Urinary bladder (tissue), 3 donors: ENCODE measurements at regions not wholly inside any gene's neighbourhood (a gene's known extent, or its start where the extent isn't known, plus 50 kb on each side); places are given as distances from the start of the nearest gene placed in this dataset.
"Not testable (repeated sequence)": the region's sequence is repeated elsewhere in the genome, so short reads cannot be mapped to it uniquely, and the experiment has no call there.

Experiments
- DNase-seq: peaks from one replicate; pipeline ENCODE4 v3.0.0-alpha.2; 2015; ENCODE audit errors: extremely low spot score
- H3K27ac ChIP-seq: one replicate; pipeline ENCODE4 v1.5.1; 2013; ENCODE audit warnings: low read depth, mild to moderate bottlenecking, moderate library complexity
- H3K36me3 ChIP-seq: one replicate; pipeline ENCODE4 v1.6.1; 2013; ENCODE audit warnings: mild to moderate bottlenecking, moderate library complexity; ENCODE audit not compliant: insufficient read depth
- H3K4me1 ChIP-seq: one replicate; pipeline ENCODE4 v1.6.1; 2013; ENCODE audit warnings: mild to moderate bottlenecking, moderate library complexity; ENCODE audit not compliant: insufficient read depth
- H3K4me3 ChIP-seq: one replicate; pipeline ENCODE4 v1.5.1; 2013; ENCODE audit warnings: low read depth, low read length
- WGBS: extraction: QIAGEN DNeasy Blood & Tissue Kit; methylation state at CpG from one replicate; pipeline ENCODE4 v1.1.7; 2013; 5-methylcytosine and 5-hydroxymethylcytosine counted together
- donor health status: healthy with polysubstance abuse.
- donor health status: healthy.

DNA sequence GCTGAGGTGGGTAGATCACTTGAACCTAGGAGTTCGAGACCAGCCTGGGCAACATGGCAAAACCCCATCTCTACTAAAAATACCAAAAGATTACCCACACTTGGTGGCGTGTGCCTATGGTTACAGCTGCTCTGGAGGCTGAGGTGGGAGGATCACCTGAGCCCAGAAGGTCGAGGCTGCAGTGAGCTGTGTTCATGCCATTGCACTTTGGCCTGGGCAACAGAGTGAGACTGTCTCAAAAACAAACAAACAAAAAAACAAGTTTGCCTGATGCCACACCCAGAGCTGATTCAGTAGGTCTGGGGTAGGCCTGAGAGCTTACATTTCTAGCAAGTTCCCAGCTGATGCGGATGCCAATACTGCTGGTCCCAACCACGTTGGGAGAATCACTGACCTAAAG lies 60.5 kb upstream of the HSPA9 start:
- no peak for DNase-seq
- Histone ChIP-seq H3K4me3 (no peak overlapping the region), H3K27ac (no peak overlapping the region), H3K36me3 (no peaks in the 10 kb centered on the region), H3K4me1 (no peaks in the 10 kb centered on the region)
- WGBS, result 83% methylated on average over 5 of the region's 5 CpGs

DNA sequence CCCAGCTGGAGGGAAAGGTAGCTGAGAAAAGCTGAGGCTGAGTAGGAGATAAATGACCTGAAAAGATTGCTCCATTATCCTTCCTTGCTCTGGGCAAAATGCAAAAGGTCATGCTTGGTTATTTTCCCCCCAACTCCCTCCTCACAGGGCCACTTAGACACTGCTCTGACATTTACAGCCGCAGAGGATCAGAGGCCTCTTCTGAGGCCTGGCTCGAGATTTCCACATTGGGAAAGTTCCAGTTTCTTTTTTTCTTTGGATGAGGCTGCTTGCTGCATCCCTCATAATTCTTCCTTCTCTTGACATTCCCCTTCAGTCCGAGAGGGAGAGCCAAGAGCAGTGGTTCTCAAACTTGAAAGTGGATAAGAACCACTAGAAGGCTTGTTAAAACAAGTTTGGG lies 60.1 kb upstream of the HSPA9 start:
- 9% methylated on average over 3 of the region's 3 CpGs for WGBS

DNA sequence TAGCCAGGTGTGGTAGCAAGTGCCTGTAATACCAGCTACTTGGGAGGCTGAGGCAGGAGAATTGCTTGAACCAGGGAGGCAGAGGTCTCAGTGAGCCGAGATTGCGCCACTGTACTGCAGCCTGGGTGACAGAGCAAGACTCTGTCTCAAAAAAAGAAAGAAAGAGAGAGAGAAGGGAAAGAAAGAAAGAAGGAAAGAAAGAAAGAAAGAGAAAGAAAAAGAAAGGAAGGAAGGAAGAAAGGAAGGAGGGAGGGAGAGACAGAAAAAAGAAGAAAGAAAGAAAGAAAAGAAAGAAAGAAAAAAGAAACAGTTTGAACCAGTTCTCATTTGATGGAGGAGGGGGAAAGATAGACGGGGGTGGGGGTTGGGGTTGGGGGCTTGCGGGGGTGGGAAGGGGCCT lies 59.6 kb upstream of the HSPA9 start:
- H3K4me1 ChIP-seq, result not testable (repeated sequence)

More for the DNA sequence above, 60.1 kb upstream of the HSPA9 start:
- Histone ChIP-seq H3K27ac (no peak overlapping the region), H3K4me3 (no peak overlapping the region), H3K36me3 (no peaks in the 10 kb centered on the region), H3K4me1 (no peaks in the 10 kb centered on the region)
- DNase-seq, result peak; percentile 75

DNA sequence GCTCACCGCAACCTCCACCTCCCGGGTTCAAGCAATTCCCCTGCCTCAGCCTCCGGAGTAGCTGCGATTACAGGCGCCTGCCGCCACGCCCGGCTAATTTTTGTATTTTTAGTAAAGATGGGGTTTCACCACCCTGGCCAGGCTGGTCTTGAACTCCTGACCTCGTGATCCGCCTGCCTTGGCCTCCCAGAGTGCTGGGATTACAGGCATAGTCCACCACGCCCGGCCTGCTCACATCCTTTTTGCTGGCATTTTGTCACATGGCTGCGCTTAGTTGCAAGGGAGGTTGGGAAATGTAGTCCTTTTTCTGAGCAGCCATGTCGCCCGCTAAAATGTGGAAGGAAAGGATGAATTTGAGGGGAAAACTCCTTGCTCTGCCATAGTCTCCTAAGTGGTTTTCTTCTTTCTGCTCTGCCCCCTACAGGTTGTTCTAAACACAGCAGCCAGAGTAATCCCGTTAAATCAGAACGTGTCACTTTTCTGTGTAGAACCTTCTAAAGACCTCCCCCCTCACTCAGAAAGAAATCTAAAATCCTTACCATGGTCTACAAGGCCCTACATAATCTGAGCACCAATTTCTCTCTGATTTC lies 57.8 kb upstream of the HSPA9 start:
- Histone ChIP-seq H3K4me3 (no peak overlapping the region), H3K36me3 (no peaks in the 10 kb centered on the region), H3K4me1 (no peaks in the 10 kb centered on the region), H3K27ac (no peak overlapping the region)
- DNase-seq, result no peak
- WGBS, result 54% methylated on average over 17 of the region's 17 CpGs

More for the DNA sequence above, 59.6 kb upstream of the HSPA9 start:
- not testable (repeated sequence) for H3K27ac ChIP-seq, DNase-seq, H3K36me3 ChIP-seq, H3K4me3 ChIP-seq
- 57% methylated on average over 4 of the region's 4 CpGs for WGBS

DNA sequence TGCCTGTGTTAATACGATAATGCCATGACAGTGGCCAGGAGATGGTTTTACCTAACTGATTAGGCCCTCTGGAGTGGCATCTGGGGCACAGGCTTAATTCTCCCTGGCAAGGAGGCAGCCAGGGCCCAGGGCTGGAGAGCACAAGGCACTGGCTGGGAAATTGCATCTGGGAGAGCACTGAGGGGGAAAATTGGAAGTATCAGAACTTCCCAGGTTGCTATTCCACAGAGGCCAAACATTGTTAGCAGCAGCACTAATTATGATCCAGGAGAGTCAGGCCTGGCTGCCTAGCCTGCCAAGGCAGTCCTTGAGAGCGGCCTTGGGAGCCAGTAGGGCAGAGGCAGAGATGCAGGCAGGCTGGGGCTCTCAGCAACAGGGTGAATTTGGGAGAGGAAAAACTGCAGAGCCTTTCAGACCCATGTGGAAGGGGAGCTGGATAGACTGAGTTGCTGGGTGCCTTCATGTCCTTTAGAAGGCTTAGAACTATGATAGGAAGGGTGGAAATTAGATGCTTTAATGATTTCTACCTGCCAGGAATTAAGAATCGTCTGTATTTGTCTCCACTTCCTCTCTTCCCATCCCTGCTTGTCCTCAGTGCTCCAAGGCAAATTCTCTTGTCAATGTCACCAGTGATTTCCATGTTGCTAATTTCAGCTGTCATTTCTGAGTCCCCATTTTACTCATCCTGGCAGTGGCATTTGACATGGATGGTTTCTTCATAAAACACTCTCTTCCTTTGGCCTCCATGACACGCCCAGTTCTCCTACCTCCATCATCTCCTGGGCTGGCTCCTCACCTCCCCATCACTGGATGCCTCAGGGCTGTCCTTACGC lies 56.1 kb upstream of the HSPA9 start:
- Histone ChIP-seq H3K36me3 (no peaks in the 10 kb centered on the region), H3K4me1 (no peaks in the 10 kb centered on the region), H3K4me3 (no peak overlapping the region), H3K27ac (no peak overlapping the region)
- 95% methylated on average over 5 of the region's 5 CpGs for WGBS
- DNase-seq, result no peak

DNA sequence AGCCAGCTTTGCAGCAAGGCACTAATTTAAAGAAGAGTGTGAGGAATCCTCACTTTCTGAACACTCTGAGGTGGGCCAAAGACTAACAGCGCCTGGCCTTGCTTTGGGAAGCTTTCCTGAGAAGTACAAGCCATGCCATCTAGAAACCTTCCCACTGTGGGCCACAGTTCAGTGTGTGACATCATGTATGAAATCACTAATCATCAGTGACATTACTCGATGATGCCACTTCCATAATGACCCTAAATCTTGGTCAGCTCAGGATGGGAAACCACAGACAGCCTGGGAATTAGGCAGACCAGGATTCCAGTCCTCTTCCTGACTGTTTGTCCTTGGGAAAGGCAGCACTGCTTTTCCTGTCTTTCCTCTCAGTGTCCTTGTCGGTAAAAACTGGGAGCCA lies 54.2 kb upstream of the HSPA9 start:
- H3K27ac ChIP-seq, result no peak overlapping the region
- WGBS, result 81% methylated on average over 3 of the region's 3 CpGs

DNA sequence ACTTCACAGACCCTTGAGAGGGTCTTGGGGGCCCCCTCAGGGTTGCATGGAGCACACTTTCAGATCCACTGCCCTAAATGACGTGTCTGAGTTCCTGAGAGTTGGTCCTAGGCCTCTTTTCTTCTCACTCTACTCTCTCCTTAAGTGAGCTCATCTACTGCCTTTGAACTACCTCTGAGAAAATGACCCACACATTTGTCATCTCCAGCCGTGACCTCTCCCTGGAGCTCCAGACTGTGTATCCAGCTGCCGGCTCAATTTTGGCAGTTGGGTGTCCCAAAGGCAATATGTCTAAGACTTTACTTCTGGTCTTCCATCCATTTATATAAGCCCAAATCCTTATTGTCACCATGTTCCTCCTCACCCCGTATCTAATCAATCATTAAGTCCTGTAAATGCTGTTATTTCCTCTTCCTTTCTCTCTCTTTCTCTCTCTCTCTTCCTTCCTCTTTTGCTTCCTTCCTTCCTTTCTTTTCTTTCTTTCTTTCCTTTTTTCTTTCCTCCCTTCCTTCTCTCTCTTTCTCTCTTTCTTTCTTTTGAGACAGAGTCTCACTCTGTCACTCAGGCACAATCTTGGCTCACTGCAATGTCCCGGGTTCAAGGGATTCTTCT lies 51.2 kb upstream of the HSPA9 start:
- DNase-seq, result no peak
- Histone ChIP-seq H3K4me1 (no peaks in the 10 kb centered on the region), H3K4me3 (no peak overlapping the region), H3K27ac (no peak overlapping the region), H3K36me3 (no peaks in the 10 kb centered on the region)
- 89% methylated on average over 5 of the region's 5 CpGs for WGBS

More for the DNA sequence above, 54.2 kb upstream of the HSPA9 start:
- Histone ChIP-seq H3K4me1 (no peaks in the 10 kb centered on the region), H3K36me3 (no peaks in the 10 kb centered on the region), H3K4me3 (no peak overlapping the region)
- no peak for DNase-seq

DNA sequence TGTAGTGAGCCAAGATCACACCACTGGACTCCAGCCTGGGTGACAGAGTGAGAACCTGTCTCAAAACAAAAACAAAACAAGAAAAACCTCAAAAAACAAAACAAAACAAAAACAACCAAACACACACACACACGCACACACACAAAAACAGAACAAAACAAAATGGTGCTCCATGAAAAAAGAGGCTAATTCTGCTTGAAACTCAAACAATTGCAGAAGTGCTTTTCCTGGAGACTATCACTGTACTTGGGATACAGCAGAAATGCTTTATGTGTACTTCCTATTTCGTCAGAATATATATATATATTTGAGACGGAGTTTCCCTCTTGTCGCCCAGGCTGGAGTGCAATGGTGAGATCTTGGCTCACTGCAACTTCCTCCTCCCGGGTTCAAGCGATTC lies 49.9 kb upstream of the HSPA9 start:
- DNase-seq, result no peak
- Histone ChIP-seq H3K4me3 (no peak overlapping the region), H3K36me3 (no peaks in the 10 kb centered on the region), H3K4me1 (no peaks in the 10 kb centered on the region), H3K27ac (no peak overlapping the region)
- 88% methylated on average over 6 of the region's 6 CpGs for WGBS
